Neural progenitor cell (in vitro differentiated cells): ENCODE measurements at regions not wholly inside any gene's neighbourhood (a gene's known extent, or its start where the extent isn't known, plus 50 kb on each side); places are given as distances from the start of the nearest gene placed in this dataset.

Experiments
- CTCF ChIP-seq: fragments of 200-600 bp; sonication (generic); IDR thresholded peaks from 2 replicates; pipeline ENCODE4 v1.5.1; 2017; ENCODE audit warnings: antibody characterized with exemption, mild to moderate bottlenecking
- EZH2 ChIP-seq: fragments of 200-600 bp; sonication (generic); IDR thresholded peaks from 2 replicates; pipeline ENCODE4 v1.6.1; 2017; ENCODE audit warnings: antibody characterized with exemption, mild to moderate bottlenecking, moderate library complexity
- EZH2phosphoT487 ChIP-seq: fragments of 200-600 bp; sonication (generic); IDR thresholded peaks from 2 replicates; pipeline ENCODE4 v1.6.1; 2017; ENCODE audit warnings: antibody characterized with exemption

- TF ChIP-seq CTCF (no peak), EZH2 (no peak), EZH2phosphoT487 (no peak)
Observed at GRCh38 chr3:132817646-132818177, 95.5 kb upstream of the NPHP3 start.
